HG03025 (cell line): ENCODE measurements at regions not wholly inside any gene's neighbourhood (a gene's known extent, or its start where the extent isn't known, plus 50 kb on each side); places are given as distances from the start of the nearest gene placed in this dataset.
A peak's percentile ranks its signal among the peaks of the same experiment; 100 is the strongest.
"Not testable (repeated sequence)": the region's sequence is repeated elsewhere in the genome, so short reads cannot be mapped to it uniquely, and the experiment has no call there.

Source experiments
- ATAC-seq: cut with Tn5 transposase; IDR thresholded peaks from one replicate; pipeline ENCODE4 v1.9.1; 2021; ENCODE audit warnings: mild to moderate bottlenecking, moderate library complexity; ENCODE audit not compliant: unreplicated experiment, low FRiP score

DNA sequence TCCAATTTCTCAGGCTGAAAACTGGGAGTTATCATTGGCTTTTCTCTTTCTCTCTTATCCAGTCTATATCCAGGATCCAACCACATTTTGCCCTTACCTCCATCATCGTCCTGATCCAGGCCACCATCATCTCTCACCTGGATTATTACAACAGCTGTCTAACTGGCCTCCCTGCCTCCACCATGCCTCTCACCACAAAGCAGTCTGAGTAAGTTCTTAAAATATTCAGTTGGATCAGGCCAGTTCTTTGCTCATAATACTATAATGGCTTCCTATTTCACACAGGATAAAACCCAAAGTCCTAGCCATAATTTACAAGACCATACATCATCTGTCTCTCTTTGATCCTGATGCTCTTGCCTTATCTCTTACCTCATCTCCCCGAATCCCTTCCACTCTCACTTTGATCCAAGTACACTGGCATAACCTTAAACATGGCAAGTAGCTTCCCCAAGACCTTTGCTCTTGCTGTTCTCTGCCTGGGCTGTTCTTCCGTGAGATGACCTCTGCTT lies 133.4 kb upstream of the RAP1B start:
- no peak for ATAC-seq

DNA sequence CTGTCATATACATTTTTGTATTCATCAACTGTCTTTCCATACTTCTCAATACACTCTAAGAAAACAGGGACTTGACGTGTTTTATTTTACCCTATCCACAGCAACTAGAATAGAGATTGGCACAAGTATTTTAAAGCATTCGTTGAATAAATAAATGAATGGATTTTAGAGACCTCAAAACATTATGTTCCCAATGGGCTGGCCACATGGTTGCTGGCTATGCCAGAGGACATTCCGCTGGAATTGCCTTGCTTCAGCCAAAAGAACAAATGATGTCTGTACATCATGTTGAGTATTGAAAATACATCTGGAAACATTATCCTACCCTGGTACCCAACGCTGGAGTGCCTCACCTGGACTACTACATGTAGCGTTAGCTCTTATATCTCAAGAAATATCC lies 132.8 kb upstream of the RAP1B start:
- ATAC-seq, result no peak

DNA sequence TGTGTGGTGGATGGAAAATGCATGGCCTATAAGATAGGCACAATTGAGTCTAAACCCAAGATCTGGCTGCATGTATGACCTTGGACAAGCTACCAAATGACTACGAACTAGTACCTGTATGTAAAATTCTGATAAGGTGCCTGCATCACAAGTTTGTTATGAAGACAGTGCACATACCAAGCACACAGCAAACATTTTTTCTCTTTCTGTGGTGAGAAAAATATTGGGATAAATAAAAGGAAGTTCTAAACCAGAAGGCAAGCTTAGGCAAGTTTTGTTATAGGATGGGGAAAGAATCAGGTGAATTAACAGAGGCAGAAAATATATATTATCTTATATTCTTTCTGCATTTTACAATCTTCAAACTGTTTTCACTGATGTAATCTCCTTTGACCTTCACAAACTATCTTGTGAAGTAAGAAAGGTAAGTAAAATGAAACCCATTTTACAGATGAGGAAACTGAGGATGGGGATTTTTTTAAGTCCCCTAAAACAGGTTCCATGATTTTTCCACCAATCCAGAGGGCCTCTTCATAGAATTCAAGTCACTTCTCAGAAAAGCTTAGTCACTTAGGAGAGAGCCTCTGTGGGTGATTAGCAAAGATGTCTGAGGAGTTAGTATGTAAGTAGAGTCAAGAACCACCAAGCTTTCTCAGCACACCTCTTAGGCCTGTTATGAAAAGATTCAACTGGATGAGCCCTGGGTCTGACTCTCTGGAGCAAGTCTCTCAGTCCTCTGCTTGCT lies 132.0 kb upstream of the RAP1B start:
- ATAC-seq, result no peak

DNA sequence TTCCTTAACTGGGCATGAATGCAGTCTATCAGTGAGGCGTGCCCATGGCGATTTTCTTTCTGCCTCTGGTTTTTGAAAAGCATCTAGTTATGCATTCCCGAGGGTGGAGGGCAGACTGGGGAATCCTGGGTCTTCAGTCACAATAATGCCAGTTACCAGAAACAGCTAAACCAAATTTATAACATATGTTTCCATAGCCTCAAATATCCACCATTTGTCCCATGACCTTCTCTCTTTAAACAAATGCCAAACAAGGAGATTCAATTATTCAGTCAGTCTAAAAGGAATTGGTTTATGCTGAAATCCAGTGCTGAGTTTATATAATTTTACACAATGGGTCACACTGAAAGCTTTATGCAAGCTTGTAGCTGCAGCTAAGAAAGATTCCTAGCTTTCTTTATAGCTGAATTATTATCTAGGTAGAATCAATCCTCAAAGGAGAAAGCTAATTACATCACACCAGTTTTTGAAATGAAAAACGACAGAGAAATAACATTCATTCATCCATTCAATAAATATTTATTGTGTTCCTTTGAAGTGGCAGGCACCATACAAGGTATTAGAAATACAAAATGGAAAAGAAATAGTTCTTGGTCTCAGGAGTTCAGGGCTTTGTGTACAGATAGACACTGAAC lies 131.3 kb upstream of the RAP1B start:
- ATAC-seq, result no peak

DNA sequence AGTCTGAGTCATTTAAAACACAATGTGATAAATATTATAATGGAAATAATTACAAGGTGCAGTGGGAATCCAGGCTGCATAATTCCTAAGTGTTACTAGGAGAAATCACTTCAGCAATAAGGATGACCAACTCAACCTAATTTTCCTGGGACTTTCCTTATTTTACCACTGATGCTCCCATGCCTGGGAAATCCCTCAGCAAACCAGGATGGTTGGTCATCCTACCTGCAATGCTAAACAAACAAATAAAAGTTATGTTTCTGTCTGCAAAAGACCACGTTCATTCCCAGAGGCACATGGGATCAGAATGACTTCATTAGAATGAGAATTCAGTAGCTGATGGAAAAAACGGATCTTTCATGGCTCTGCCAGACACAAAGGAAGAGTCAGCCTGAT lies 130.8 kb upstream of the RAP1B start:
- ATAC-seq, result no peak

DNA sequence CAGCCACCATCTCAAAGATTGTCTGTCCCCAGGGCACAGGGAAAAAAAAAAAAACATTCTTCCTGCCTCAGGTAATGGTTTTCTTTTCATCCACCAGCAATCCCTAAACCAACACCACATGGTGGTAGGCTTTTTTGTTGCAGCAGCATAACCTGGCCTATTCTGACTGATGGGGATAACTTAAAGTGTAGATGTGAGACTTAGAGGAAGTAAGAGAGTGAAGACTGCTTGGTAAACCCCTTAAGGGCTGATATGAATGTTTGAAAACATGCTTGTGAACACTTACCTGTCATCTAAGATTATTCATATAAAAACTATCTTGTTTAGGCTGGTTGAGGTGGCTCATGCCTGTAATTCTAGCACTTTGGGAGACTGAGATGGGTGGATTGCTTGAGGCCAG lies 130.2 kb upstream of the RAP1B start:
- no peak for ATAC-seq

DNA sequence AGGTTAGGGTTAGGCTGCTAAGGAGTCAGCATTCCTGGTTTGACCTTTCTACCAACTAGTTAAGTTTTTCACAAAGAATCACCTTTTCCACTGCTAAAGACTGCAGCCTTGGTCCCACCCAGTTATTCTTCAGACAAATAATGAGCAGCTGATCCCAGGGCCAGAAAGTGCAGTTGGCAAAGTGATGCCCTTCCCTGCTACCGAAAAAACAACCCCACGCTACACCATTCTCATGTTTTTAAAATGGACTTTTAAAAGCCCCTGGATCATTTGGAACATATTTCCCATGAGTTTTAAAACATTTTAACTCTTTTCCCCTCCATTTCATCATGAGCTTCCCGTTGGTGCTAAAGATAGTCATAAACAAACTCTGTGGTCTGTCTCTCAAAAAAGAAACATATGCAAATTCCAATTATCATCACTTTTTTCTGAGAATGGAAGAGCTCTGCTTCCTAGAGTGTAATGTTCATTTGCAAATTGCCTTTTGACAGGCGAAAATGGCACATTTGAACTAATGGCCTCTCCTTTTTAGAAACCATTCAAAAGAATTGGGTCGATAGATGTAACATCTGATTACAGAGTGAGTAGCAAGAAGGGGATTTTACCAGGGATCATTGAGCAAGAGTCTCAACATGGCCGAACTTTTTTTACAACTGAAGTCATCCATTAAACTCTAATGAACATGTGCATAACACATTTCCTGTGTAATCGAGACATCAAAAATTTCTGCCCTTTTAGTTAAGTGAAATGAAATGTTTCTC lies 129.3 kb upstream of the RAP1B start:
- peak; percentile 46 for ATAC-seq

DNA sequence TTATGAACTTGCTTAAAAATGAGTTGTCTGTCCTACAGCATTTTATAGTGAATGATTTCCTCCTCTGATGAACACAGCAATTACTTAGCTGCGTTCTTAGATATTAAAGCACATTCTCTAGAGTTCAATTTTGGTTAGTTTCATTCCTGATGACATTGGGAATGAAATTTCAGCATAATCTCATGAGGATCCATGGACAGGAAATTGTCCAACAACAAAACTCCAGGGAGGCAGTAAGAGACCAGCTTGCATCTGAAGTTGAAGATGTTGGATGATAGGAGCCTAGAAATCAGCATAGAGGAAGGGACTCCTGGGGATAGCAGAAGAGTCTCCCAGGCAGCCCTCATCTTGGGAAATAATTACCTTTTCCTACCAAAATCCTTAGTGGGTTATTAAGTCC lies 128.7 kb upstream of the RAP1B start:
- ATAC-seq, result no peak

DNA sequence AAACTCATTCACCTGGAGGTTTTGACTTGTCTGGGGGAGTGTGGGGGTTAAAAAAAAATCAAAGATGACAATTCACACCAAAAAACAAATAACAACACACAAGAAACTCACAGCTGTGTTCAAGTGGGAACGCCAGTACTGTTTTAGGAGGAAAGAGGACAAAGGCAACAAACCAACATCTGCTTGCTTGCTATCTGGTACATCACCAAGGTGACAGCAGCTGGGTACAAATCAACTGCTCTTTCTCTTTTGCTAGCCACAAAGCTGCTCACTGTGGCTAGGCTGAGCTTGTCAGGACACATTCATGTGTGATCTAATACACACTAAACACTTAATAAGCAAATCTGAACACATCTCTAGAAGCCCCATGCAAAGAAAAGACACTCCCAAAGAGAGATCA lies 128.0 kb upstream of the RAP1B start:
- ATAC-seq, result peak; percentile 73

DNA sequence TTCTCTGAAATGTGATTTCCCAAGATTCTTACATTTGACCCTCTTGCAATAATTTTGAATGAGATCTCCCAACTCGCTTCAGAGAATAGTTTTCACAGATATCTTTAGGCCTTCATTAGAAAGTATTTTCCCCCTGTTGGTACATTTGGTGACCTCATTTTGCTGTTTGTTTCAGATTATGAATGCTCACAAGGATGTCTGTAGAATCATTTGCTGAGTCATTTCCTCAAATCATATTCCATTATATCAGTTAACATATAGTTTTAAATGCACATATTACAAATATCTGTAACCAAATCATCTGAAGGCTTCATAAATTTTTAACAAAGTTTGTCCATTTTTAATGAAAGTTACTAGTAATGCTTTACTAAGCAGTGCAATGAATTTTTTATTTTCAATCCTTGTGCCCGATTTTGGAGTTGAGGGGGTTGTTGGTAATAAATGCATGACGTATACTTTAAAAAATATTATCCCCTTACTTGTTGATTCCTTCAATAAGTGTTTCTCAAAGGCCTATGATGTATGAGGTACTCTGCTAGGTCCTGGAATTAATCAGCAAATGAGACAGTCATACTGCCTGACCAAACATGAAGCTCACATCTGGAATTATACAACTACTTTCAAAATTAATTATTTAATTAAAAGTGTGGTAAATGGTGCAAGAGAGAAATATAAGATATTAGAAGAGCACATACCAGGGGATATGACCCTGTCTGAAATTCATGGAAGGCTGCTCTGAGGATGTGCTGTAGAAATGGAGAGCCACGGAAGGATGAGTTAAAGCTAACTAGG lies 126.9 kb upstream of the RAP1B start:
- ATAC-seq, result no peak

DNA sequence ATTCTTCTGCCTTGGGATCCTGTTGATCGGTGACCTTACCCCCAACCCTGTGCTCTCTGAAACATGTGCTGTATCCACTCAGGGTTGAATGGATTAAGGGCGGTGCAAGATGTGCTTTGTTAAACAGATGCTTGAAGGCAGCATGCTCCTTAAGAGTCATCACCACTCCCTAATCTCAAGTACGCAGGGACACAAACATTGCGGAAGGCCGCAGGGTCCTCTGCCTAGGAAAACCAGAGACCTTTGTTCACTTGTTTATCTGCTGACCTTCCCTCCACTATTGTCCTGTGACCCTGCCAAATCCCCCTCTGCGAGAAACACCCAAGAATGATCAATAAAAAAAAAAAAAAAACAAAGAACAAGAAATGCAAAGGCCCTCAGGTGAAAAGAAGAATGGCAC lies 126.1 kb upstream of the RAP1B start:
- not testable (repeated sequence) for ATAC-seq

DNA sequence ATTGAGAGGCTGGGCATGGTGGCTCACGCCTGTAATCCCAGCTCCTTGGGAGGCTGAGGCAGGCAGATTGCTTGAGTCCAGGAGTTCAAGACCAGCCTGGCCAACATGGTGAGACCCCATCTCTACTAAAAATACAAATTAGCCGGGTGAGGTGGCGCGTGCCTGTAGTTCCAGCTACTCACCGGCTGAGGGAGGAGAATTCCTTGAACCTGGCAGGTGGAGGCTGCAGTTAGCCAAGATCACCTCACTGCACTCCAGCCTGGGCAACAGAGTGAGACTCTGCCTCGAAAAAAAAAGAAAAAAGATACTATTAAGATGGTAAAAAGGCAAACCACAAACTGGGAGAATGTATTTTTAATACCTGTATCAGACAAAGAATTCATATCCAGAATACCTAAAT lies 124.2 kb upstream of the RAP1B start:
- not testable (repeated sequence) for ATAC-seq

DNA sequence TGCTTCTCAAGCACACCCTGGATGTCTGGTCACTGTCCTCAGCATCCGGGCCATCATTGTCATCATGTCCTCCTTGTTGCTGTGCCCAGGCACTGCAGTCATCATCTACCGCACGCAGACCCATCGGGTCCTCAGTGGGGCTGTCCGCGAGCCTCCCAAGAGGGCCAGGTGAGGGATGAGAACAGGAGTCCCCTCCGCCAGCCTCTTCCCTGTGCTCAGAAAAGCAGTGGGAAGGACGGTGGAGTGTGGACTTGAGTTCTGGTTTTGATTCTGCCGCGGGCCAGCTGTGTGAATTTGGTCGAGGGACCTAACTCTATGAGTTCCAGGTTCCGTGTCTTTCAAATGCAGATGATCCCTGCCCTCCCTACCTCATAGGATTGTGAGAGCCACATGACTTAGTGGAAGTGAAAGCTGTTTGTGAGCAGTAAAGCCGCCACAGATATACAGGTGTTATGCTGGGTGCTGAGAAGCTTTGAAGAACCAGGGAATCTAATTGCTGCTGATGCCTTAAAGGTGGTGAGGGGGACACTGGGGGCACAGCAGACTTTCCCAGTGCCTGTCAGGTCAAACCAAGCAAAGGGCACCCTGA lies 122.9 kb upstream of the RAP1B start:
- no peak for ATAC-seq

DNA sequence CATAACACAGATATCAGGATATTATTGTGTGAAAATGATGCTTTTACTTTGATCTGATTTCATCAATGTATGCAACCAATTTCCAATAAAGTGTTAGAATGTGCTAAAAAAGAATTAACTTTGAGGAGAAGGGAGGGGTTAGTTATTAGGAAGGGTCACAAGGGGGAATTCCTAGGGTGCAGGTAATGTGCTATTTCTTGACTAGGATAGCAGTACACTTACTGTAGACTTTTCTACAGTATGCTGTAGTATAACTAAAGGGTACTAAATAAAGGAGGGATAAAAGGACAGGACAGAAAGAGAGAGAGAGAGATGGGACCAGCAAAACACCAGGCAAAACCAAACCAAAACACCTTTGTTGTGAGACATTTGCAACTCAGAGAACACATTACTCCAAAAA lies 121.4 kb upstream of the RAP1B start:
- no peak for ATAC-seq

DNA sequence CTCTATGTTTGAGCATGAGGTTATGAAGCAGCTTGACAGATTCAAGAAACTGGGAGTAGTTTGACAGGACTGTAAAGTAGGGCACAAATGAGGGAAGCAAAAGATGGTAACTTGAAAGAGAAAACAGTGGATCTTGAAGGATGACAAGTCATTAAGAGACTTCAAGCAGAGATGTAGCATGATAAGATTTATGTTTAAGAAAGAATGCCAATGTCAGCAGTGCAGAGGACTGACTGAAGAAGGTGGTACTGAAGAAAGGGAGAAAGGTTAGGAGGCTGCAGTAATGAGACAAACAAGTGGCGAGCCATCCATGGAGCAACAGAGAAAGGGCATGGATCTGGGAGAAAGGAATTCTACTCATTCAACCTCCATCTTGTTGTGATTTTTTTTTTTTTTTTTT lies 120.2 kb upstream of the RAP1B start:
- ATAC-seq, result no peak

DNA sequence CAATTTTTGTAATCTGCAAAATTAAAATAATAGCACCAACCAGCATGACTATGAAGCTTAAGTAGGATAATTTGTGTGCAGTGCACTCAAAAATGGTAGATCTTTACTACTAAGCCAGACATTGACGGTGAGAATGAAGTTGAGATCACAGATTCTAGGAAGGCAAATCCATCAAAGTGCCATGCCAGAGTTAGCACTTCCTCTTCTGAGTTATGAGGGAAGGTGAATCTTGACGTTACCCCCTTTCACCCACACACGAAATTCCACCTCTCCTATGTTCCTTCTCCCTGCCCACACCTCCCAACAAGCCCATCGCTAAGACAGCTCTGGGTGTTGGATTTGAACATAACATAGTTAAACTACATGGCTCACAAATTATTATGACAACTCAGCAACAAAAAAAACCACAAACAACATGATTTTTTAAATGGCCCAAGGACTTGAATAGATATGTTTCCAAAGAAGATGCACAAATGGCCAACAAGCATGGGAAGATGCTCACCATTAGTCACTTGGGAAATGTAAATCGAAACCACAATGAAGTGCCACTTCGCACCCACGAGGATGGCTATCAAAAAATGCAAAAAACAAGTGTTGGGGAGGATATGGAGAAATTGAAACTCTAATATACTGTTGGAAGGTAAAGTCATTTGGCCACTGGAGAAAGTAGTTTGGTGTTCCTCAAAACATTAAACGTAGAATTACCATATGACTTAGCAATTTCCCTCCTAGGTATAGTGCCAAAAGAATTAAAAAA lies 119.3 kb upstream of the RAP1B start:
- no peak for ATAC-seq

DNA sequence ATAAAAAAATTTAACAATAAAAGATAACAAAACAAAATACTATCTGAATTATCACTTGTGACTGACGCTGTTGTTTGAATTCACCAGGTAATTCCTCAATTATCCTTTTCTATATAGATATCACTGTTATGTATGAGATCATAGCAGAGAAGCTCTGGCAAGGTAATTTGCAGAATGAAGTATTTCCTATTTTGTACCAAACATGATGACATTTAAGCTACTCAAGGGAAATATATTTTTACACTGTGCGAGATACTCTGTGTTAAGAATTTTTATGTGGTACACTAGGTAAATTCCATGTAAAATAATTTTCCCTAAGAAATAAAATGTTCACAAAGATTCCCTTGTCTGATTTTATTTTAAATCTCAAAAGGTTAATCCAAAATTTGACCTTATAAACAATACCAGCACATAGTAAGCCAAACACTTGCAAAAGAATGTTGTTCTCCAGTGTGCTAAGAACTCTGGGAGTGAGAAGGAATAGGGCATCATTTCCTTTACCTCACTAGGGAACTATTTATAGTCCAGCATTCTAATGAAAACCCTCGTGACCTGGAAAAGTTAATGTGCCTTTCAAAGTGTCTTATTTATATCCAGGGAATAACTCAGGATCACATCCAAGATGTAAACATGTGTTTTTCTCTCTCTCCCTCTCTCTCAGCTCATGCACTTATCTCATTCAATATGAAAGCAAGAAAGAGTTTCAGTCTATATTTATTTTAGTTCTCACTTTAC lies 115.2 kb upstream of the RAP1B start:
- ATAC-seq, result no peak

DNA sequence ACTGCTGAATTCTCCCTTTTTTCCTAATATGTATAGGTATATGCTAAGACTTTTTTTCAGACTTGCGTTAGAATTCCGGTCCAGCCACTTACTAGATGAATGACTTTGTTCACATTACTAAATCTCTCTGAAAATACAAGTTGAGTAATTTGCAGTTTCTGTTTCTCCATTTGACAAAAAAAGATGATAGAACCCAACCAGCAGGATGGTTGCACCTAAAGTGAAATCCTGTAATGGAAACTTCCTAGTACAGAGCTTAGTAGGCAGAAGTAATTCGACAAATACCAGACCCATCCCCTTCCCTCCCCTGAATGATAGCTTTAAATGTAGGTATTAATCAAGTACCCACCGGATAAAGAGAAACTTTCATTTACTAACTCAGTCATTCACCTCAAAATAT lies 113.6 kb upstream of the RAP1B start:
- ATAC-seq, result no peak

DNA sequence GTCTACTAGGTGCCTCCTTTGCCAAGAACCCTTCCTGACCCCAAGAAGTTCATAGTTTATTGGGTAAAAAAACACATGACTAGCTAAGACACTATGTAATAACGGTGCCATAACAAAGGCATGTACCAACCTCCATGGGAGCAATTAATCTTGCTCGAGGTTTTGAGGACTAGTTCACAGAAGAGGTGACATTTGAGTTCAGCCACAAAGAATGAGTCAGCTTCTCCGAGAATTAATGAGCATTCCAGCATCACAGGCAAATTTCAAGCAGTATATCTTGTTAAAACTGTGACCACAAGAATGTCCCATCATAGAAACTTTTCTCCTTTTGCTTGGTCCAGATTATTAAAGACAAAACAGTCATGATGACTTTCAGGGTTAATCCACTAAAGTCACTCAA lies 113.0 kb upstream of the RAP1B start:
- no peak for ATAC-seq
